ENCODE measurements at regions not wholly inside any gene's neighbourhood (a gene's known extent, or its start where the extent isn't known, plus 50 kb on each side); places are given as distances from the start of the nearest gene placed in this dataset.
"Not testable (repeated sequence)": the region's sequence is repeated elsewhere in the genome, so short reads cannot be mapped to it uniquely, and the experiment has no call there.

DNA sequence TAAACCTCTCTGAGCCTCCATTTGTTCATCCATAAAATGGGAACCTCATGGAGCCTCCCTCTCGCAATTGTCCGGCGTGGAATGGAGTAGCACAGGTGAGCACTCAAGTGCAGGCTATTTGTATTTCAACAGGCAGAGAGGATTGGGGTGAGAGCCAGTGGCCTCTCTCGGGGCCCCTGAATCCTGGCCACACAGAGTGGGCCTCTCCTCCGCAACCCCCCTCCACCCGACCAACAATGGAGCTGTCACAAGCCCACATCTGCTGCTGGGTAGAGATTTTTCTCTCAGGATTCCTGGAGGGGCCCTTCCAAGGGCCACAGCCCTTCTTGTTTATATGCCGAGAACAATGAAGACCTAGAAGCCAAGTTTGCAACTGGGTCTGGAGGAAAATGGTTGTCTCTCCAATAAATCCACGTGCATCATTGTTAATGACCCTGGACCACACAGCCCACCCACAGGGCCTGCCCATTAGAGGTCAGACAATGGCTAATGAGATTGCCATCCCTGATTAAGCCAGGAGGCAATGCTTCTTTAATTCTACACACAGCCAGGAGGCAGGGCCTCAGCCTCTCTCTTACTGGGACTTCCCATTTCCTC, 233.0 kb downstream of the ANKRD60 start:
- no peak for DNase-seq

DNA sequence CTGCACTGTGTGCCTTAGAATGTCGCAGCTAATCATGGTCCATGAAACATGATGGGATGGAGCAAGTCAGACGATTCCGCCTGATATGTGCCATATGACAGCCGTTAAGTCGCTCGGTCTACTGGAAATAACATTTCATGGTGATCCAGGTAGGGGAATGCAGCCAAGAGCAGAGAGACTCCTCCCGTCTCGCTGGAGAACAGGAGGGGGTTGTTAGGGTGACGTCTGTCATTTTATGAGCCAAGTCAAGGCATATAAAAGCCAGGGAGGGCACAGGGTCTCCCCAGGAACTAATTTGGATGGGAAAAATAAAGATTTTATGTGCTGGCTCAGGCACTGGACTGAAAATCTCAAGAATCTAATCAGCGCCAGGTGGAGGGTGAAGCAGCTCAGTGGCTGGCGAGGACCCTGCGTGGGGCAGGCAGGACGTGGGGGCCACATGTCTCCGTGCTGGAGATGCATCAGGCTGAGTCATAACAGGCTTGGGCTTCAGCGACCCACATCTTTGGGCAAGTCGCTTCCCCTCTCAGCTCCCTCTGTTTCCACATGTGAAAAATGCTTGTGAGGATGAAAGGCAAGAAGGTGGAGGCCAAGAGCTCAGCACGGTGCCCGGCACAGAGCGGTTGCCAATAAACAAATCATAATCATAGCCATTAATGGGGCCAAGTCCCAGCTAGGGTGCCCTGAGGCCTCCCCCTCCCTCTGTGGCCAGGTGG, 234.6 kb downstream of the ANKRD60 start:
- DNase-seq: no peak

GRCh38 chr20:57991211-57991881, 237.1 kb downstream of the ANKRD60 start:
- DNase-seq: no peak

- no peak for DNase-seq
These were observed 238.0 kb downstream of the ANKRD60 start for GRCh38 chr20:57990396-57990987.

GRCh38 chr20:57988828-57989227, 239.6 kb downstream of the ANKRD60 start:
- no peak for DNase-seq

DNA sequence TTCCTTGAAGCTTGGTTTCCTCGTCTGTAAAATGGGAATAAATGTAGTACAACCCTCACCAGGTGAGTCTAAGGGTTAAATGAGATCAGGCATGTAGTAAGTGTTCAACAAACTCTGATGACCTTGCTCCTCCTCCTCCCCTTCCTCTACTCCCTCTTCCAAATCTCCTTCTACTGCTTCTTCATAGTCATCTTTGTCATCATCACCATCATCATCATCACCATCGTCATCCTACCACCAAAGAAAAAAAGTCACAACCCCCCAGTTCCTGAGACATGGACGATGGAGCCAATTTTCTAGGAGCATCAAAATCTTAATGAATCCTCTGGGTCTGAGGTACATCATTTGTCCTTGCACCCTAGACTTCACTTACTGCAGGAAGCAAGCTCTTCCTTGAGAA, 240.0 kb downstream of the ANKRD60 start:
- no peak for DNase-seq

GRCh38 chr20:57987659-57988058, 240.8 kb downstream of the ANKRD60 start:
- DNase-seq: no peak

DNA sequence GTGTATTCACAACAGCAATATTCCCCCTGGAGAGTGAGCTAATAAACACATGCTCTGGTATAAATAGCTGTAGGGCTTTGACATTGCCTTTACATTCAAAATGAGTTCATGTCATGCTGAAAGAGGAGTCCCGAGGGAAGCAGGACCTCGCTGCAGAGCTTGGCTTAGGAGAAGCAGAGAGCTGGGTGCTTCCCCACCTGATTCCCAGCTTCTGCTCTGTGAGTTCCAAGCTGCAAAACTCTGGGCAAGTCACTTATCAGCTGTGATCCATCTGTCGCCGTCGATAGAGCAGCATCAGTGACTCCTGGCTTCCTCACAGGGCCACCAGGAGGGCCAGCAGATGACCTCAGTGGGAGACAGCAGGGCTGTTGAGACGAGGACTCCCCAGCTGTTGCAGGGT, 241.8 kb downstream of the ANKRD60 start:
- no peak for DNase-seq

DNA sequence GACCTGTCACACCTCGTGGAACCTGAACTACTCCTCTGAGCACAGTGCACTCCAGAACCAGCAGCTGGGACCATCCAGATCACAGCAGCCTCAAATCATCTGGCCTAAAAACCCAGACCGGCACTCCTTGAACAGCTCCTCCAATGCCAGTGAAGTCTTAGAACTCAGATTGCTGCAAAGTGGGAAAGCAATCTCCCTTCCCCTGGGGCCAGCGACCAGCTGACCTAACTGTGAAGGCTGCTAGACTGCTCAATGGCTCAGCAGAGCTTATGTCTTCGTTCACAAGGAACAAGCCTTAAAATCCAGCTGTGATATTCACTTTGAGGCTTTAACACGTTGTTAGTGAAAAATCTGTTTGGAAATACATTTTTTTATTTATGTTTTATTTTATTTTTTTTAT, 243.2 kb downstream of the ANKRD60 start:
- no peak for DNase-seq

DNA sequence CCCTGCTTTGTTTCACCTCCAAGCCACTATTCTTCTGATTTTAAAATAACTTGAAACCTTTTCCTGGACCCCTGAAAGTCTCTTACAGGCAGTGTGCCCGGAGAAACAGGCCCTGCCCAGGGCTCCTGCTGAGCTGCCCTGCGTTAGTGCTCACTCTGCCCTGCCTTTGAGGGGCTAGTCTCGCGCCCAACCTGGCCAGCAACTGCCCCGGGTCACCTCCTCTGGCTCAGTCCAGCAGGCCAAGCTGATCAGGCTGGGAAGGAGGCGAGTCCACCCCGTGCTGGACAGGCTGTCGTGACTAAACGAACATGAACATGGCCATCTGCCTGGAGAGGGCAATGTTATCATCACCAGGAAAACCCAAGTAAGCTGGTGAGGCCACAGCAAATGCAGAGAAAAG, 245.4 kb downstream of the ANKRD60 start:
- DNase-seq: no peak

GRCh38 chr20:57980506-57980905, 247.9 kb downstream of the ANKRD60 start:
- no peak for DNase-seq

DNA sequence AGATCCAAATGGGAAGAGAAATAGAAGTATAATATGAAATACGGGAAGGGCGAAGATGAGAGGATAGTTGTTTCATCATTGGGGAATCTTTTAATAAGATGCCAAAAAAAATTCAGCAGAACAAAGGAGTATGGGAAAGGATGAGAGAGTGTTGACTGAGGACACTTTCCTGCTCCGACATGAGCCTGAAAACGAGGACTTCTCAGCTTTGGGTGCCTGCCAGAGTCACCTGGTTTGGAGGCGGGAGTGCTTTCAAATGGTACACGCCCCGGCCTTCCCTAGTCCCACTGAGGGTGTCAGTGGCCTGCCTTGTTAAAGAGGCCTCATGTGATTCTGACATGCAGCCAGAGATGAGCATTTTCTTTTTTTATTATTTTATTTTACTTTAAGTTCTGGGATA, 250.9 kb downstream of the ANKRD60 start:
- DNase-seq: no peak

- DNase-seq: no peak
These were observed 251.3 kb downstream of the ANKRD60 start for GRCh38 chr20:57977141-57977540.

DNA sequence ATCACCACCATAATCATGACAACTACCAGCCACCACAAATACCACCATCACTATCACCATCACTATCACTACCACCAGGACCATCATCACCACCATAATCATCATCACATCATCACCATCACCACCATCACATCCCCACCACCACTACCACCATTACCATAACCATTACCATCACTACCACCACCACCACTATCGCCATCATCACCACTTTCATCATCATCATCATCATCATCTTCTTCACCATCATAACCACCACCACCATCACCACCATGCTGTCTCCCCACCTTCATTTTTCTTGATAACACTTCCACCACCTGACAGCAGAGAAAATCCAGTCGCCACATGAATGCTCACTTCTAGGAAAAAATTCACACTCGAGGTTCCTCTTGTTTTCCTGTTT, 253.6 kb downstream of the ANKRD60 start:
- DNase-seq: no peak

DNA sequence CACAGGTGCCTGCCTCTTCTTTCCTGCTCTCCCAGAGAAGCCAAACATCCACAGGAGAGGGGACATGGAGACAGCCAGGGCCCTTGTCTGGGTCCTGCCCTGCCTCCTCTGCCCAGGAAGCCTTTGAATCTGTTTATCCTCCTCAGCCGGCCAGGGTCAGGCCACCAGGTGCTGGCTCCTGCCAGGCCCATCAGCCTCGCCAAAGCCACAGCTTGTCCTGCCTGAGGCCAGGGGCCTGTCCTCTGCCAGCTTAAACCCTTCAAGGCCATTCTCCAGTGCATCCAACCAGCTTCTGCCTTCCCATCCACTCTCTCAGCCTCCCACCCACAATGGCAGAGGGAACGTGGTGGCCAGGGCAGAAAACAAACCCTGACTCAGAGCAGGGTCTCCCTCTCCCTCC, 254.6 kb downstream of the ANKRD60 start:
- no peak for DNase-seq

GRCh38 chr20:57971583-57971982, 256.9 kb downstream of the ANKRD60 start:
- DNase-seq: not testable (repeated sequence)

DNA sequence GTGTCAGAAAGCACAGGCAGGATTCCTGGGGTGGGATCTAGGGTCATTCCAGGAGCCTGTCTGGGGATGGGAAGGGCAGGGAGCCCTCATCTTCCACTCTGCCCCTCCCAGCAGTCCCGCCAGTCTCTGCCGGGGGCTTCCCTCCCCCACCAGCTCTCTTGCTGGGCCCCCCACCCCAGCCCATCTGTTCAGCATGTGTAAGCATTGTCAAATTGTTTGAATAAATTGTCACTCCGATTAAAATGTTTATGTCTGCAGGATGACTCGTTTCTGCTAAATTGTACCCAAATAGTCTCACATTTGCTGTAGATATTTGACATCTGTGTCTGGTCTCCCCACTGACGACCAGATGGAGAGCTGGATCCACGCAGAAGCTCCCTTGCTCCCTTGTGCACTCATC, 257.6 kb downstream of the ANKRD60 start:
- no peak for DNase-seq

DNA sequence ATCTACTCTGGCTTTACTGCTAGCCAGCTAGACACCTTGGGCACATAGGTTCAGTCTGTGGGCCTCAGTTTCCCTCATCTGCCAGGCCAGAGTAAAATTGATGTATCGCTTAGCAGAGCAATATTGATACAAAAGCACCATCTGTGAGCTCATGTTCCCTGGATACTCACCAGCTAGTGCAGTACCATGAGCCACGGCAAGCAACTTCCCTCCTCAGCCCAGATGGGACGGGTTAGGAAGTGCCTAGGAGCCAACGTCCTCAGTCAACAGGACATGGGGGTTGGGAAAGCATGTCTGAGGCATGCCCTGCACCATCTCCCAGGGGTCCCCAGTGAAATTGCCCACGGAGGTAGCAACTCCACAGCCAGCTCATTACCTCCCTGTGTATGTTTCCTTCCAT, 258.3 kb downstream of the ANKRD60 start:
- DNase-seq: no peak

- DNase-seq: no peak
These were observed 258.3 kb upstream of the PMEPA1 start for GRCh38 chr20:57968120-57968519.

DNA sequence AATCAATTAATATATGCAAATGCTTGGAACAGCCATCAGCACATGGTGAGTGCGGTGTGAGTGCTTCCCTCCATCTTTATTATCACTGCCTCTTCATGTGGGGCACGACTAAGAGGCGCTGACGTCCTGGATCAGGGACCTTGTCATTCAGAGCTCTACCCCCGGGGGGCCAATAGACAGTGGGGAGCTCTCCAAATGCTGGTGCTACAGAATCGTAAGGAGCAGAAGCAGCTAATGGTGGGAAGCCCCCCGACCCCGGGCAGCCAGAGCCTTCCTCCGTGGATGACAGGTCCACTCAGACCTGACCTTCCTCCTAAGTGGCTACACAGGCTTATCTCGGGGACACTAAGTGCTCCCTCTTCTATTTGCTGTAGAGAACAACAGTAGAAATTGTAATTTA, 257.5 kb upstream of the PMEPA1 start:
- no peak for DNase-seq

- DNase-seq: no peak
These were observed 256.8 kb upstream of the PMEPA1 start for GRCh38 chr20:57966620-57967019.

DNA sequence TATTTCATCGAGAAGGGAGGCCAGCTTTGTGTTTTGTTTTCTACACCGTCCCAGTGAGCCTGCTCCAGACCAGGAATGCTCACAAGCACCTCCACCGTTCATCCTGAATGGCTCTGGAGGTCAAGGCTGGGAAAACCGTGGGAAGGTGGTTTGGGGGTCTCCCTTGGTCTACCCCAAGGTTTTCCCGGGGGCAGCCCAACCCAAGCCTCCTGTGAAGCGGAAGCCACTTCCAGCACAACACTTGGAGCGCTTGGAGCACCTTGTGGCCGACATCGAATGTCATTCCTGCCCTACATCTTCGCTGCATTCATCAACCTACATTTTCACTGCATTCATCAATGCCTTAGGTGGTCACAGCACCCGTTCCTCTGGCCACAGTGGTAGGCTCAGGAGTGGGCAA, 255.6 kb upstream of the PMEPA1 start:
- DNase-seq: no peak

DNA sequence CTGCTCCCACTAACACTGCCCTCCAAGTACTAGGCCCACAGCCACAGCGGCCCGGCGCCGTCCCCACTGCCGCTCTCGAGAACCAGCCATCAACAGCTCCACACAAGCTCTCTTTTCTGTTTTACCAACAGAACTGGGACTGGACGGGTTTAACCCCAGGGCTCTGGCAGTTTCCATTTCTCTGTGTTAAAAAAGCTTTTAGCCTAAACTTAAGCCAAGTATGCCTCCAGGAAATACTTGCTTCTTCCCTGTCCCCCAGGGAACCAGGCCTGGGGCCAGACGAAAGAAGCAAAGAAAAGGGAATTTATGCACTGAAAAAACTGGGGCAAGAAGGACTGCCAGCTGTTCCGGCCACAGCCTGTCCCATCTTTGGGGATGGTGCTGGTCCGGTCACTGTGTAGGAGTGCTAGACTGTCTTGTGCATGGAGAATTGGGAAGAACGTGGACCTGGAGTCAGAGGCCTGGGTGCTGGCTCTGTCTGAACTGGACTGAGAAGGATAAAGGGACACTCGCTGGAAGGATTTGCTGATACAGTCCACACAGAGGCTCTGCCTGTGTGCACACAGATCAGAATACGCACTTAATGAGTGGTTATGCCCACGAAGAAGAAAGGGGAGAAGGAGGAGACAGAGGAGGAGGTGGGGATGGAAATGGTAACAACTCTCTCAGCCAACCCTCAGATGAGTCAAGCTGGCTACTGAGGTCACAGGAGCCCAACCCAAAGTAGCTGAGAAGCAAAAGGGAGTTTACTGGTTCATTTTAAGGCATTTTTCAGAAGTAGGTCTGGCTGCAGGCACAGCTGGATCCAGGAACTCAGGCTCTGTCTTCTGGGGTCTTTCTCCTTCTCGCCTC, 254.4 kb upstream of the PMEPA1 start:
- no peak for DNase-seq

All from NCI-H1417 treated with DMSO at 0.1 percent for 48 hours (cell line).